GM19395 (cell line): ENCODE measurements at regions not wholly inside any gene's neighbourhood (a gene's known extent, or its start where the extent isn't known, plus 50 kb on each side); places are given as distances from the start of the nearest gene placed in this dataset.

ENCODE experiments used
- ATAC-seq: cut with Tn5 transposase; IDR thresholded peaks from one replicate; pipeline ENCODE4 v1.9.1; 2021; ENCODE audit warnings: mild to moderate bottlenecking, moderate library complexity; ENCODE audit not compliant: unreplicated experiment

GRCh38 chr9:23622396-23622795 lies 203.6 kb downstream of the ELAVL2 start:
- ATAC-seq, result no peak

- no peak for ATAC-seq
These were observed 195.6 kb downstream of the ELAVL2 start for GRCh38 chr9:23630488-23630887.

GRCh38 chr9:23635276-23635675 lies 190.8 kb downstream of the ELAVL2 start:
- no peak for ATAC-seq

GRCh38 chr9:23636199-23636598 lies 189.8 kb downstream of the ELAVL2 start:
- ATAC-seq, result no peak

GRCh38 chr9:23638011-23638410 lies 188.0 kb downstream of the ELAVL2 start:
- ATAC-seq, result no peak

GRCh38 chr9:23638837-23639426 lies 187.1 kb downstream of the ELAVL2 start:
- ATAC-seq, result no peak
